ENCODE measurements at regions not wholly inside any gene's neighbourhood (a gene's known extent, or its start where the extent isn't known, plus 50 kb on each side); places are given as distances from the start of the nearest gene placed in this dataset.
"Not testable (repeated sequence)": the region's sequence is repeated elsewhere in the genome, so short reads cannot be mapped to it uniquely, and the experiment has no call there.

DNA sequence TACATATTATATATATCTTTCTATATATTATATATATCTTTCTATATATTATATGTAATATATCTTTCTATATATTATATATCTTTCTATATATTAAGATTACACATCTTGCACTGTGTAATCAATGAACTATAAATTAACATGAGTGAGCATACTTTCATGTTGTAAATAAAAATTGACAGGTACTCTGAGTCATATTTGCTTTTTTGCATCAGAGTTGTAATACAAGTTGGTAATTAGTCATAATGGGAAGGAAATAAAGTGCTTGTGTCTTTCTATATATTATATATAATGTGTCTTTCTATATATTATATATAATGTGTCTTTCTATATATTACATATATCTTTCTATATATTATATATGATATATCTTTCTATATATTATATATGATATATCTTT, 172.5 kb upstream of the MAGI2 start:
- DNase-seq (ENCODE audit: low read depth in 2 of 2): not testable (repeated sequence)

DNA sequence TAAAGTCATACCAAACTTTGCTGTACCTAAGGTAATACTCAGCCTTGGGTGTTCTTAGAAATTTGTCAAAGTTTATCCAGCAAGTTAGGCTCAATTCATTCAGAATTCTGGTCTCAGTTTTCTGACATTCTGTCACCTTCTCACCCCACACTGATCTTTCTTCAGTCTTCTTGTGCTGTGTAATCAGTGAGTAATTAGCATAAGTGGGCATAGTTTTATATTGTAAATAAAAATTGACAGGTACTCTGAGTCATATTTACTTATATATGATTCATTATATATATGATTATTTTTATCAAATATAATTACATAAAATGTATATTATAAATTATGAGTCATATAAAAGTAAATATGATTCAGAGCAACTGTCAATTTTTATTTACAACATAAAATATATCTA, 170.9 kb upstream of the MAGI2 start:
- no peak for DNase-seq (ENCODE audit: low read depth in 2 of 2)

DNA sequence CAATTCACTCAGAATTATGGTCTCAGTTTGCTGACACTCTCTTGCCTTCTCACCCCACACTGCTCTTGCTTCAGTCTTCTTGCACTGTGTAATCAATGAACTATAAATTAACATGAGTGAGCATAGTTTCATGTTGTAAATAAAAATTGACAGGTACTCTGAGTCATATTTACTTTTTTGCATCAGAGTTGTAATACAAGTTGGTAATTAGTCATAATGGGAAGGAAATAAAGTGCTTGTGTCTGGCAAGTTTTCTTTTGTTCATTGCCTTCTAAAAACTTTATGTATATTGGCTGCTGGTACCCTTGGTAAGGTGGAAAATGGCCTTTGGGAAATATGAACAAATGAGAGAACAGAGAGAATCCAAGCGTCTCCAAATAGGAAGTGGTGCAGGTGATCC, 169.3 kb upstream of the MAGI2 start:
- no peak for DNase-seq (ENCODE audit: low read depth in 2 of 2)

DNA sequence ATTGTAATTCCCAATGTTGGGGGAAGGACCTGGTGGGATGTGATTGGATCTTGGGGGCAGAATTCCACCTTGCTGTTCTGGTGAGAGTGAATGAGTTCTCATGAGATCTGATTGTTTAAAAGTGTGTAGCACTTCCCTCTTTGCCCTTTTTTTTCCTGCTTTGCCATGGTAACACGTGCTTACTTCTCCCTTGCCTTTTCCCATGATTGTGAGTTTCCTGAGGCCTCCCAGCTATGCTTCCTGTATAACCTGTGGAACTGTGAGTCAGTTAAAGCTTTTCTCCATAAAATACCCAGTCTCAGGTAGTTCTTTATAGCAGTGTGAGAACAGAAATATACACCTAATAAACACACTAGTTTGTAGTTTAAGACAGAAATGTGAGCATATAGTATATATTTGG, 166.8 kb upstream of the MAGI2 start:
- DNase-seq (ENCODE audit: low read depth in 2 of 2): no peak

DNA sequence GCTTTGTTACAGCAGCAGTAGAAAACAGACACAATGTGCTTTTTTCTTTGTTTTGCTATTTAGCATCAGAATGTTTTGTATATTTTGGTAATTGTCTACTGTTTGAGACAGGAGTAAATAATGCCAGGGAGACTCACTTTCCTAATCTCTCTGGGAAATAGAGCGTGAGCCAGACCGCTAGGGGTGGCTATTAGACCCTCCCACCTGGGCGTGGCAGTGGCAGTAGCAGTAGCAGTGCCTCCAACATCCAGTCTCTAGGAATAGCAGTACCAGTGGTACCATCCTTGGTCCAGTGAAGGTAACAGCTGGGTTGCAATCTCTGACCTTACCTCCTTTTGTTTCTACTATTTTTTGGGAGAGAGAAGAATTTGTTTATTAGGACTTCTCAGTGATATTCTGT, 165.7 kb upstream of the MAGI2 start:
- no peak for DNase-seq (ENCODE audit: low read depth in 2 of 2)

DNA sequence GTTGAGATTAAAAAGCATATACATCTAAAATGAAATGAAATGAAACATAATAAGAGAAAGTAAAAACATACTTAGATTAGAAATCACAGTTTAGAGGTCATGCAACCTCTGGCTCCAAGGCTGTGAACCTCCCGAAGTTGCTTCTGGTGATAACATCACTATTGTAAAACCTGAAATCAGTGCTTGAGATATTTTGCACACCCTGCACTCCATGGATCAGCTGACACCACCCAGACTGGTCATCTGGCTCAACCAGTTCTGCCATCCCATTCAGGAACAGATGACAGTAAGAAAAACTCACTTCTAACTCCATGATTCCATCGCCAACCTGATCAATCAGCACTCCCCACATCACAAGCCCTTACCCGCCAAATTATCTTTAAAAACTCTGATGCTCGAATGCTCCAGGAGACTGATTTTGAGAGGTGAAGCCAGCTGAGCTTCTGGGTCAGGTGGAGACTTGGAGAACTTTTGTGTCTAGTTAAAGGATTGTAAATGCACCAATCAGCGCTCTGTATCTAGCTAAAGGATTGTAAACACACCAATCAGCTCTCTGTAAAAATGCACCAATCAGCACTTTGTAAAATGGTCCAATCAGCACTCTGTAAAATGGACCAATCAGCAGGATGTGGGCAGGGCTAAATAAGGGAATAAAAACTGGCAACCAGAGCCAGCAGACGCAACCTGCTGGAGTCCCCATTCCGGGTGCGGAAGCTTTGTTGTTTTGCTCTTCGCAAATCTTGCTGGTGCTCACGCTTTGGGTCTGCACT, 162.6 kb upstream of the MAGI2 start:
- DNase-seq (ENCODE audit: low read depth in 2 of 2): no peak

DNA sequence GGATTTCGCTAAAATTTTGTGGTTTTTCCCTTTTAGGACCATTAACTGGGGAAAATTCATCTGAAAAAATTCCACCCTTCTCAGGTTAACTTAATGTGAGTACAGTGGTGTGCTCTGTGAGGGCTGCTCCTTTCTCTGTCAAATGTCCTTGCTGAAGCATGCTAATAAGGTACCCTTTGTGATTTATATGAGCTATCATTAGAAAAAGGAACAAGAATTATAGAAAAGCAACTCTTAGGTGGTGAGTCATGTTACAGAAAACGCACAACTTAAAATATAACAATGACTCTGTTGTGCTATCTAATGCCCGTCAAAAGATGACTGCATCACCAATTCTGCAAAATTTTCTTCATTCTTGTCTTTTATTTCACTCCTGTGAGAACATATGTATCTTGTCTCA, 162.0 kb upstream of the MAGI2 start:
- no peak for DNase-seq (ENCODE audit: low read depth in 2 of 2)

DNA sequence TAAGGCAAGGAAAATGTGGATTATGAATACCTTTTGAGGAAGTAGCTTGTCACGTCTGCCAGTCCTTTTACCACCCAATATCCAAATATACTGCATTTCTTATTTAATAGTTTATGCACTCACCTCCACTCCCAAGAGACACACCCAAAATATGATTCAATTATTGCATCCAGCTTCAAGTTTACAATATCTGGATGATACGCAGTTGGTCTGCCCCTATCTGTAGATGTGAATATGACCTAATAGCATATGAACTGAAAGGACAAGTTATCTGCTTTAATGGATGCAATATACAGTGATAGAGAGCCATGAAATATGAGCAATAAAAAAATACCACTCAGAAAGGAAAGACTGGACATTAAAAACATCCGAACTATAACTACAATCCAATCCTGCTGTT, 159.4 kb upstream of the MAGI2 start:
- no peak for DNase-seq (ENCODE audit: low read depth in 2 of 2)

DNA sequence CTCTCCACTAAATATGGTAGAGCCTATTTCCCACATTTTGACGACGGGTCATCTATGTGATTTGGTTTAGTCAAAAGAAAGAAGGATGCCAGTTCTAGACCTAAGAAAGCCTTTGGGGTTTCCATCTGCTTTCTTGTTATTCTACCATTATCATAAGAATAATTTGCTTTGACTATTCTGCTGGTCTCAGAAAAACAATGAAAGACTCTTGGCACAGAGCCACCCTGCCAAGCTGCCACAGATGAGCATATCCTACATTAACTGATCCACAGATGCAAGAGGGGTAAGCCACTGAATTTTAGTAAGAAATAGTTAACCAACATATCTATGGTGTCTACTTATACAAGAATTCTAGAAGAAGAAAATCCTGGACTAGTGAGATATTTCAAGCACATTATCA, 158.6 kb upstream of the MAGI2 start:
- DNase-seq (ENCODE audit: low read depth in 2 of 2): no peak

DNA sequence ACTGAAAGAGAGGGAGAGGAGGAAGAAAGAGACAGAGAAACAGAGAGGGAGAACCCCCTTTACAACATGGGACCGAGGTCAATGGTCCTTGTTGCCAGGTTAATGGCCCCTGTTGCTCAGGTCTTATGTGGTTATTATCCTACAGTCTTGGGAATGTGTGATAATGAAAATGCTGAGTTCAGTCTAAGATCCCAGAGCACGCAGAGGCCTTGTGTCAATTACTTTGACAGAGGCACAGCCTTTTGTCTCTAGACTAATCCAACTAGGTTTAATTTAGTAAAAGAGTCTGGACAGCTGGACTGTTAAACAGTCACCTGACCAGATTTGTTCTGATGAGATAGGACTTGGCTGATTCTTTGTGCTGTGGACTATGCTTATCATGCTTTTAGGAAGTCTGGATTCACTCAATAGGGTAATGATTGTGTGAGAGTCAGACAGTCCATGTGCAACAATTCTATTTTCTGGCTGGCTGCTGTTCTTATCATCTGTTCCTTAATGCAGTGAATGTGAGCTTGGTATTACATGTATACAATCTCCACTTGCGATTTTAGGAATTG, 157.4 kb upstream of the MAGI2 start:
- no peak for DNase-seq (ENCODE audit: low read depth in 2 of 2)

DNA sequence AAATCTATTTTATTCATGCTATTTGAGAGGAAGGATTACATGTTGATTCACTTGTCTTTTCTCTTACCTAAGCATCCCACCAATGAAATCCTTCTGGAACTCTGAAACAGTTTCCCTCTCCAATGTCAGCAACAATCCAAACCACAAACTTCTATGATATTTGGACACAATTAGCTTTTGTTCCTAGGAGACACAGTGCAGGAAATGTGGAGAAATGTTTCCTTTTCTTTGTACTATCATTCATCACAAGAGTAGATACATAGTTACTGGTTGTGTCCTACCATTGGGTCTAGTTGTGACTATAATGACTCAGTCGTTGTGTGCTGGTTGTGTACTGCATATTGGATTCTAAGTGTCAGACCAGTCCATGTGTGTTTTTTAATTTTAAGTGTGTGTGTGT, 156.8 kb upstream of the MAGI2 start:
- DNase-seq (ENCODE audit: low read depth in 2 of 2): no peak

DNA sequence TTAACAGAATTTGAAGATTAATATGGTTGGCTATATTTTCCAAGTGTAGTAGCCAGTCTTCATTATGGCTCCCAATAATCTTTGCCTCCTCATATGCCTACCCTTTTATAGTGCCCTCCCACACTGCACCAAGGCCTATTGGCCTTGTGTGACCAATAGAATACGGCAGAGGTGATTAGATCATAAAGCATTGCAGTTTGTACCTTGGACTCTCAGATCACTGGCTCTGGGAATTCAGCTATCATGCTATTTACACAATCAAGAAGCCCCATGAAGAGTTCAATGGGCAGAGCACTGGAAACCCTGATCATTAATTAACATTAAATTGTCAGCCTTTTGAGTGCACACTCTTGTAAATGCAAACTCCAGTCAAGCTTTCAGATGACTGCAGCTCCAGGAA, 154.5 kb upstream of the MAGI2 start:
- DNase-seq (ENCODE audit: low read depth in 2 of 2): no peak

DNA sequence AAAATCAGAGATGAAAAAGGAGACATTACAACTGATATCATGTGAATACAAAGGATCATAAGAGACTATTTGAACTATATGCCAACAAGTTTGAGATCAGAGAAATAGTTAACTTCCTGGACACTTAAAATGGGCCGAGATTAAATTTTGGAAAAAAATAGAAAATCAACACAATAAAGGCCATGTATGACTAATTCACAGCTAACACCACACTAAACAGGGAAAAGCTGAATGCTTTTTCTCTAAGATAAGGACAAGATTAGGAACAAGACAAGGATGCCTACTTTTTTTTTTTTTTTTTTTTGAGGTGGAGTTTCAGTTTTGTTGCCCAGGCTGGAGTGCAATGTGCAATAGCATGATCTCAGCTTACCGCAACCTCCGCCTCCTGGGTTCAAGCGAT, 151.4 kb upstream of the MAGI2 start:
- no peak for DNase-seq (ENCODE audit: low read depth in 2 of 2)

DNA sequence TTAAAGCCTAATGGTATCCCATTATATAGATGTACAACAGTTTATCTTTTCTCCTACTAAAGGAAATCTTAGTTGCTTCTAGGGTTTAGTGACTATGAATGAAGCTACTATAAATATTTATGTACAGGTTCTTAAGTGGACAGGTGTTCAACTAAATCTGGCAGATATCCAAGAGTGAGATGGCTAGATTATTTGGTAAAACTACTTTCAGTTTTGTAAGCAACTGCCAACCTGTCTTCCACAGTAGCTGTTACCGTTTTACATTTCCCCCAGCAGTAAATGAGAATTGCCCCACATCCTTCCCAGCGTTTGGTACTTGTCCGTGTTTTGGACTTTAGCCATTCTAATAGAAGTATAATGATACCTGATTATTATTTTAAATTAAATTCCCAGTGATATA, 144.9 kb upstream of the MAGI2 start:
- DNase-seq (ENCODE audit: low read depth in 2 of 2): no peak

DNA sequence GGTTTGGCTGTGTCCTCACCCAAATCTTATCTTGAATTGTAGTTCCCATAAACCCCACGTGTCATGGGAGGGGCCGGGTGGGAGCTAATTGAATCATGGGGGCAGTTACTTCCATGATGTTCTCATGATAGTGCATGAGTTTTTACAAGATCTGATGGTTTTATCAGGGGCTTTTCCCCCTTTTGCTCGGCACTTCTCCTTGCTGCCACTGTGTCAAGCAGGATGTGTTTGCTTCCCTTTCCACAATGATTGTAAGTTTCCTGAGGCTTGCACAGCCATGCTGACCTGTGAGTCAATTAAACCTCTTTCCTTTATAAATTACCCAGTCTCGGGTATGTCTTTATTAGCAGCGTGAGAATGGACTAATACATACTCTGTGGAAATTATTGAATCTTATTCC, 141.2 kb upstream of the MAGI2 start:
- DNase-seq (ENCODE audit: low read depth in 2 of 2): not testable (repeated sequence)

DNA sequence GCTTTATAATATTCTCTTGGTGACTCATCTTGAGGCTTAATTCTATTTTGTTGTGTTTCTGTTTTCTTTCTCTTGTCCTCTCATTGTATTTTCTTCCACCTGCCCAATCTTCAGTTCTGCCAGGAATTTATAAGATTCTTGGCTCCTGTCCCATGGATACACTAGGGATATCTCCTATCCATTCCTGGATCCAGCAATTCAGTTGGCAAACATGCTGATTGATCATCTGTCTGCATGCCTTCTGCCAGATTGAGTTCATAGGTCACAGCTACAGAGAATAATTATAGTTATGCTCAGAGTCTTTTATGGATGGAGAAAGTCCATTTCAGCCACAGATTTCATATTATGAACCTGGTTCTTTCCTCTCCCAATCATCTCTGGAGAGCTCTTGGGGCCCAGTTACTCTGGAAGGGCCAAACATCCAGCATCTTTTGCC, 140.4 kb upstream of the MAGI2 start:
- DNase-seq (ENCODE audit: low read depth in 2 of 2): no peak

DNA sequence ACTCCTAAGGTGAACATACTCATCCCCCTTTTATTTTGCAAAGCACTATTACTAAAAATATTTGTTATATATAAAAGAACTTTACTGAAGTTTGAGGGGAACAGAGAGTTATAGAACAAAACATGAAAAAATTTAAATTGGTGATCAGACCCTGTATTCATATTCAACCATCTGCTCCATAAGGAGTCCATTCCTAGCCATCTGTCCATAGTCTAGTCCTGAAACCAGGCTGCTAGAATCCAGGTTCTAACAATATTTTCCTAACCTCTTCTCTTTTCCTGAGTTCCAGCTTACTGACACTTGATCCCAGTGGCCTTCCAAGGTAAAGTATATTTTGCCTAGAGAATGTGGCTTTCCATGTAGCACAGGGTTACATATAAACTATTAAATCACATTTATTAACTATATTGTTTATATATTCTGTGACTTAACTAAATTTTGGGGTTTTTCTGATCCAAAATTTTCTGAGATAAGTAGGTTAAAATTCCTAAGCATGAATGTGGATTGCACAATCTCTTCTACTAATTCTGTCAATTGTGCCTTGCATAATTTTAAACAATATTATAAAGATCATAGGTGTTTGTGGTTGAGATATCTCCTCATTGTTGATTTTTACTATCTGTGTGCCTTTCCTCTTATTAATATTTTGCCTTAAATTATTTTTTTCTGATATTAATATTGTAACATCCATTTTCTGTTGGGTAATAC, 137.6 kb upstream of the MAGI2 start:
- no peak for DNase-seq (ENCODE audit: low read depth in 2 of 2)

DNA sequence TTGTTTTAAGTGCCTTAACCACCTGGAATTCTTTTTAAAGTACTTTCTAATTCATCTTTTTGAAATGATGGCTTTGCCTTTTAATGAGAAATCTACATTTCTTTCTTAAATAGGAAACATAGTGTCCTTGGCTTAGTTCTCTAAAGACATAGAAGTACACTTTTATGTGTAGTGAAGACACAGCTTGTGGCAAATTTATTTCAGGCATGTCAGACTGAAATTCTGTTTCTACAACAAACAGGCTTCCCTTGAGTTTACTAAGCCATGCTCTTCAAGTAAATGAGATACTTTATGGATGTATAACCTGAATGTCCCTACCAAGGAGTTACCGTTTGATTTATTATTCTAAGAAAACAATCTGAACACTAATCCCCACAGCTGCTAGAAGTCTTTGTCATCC, 136.9 kb upstream of the MAGI2 start:
- DNase-seq (ENCODE audit: low read depth in 2 of 2): no peak

DNA sequence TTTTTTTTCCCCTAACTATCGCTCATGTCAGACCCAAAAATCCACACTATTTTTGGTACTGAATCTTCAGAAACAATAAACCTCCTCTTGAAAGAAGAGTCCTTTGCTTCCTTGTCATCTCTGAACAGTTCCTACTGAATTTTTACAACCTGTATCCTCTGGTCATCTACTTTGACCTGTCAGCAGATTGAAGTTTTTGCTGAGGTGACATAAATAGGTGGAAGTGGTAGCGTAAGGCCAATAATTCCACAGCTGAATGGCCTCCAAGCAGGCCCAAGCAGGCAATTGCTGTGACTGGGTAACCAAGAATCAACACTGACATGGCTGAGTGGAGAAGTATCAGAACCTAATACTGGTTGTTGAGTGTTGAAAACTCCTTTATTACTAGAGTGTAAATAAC, 117.4 kb upstream of the MAGI2 start:
- DNase-seq (ENCODE audit: low read depth in 2 of 2): no peak

DNA sequence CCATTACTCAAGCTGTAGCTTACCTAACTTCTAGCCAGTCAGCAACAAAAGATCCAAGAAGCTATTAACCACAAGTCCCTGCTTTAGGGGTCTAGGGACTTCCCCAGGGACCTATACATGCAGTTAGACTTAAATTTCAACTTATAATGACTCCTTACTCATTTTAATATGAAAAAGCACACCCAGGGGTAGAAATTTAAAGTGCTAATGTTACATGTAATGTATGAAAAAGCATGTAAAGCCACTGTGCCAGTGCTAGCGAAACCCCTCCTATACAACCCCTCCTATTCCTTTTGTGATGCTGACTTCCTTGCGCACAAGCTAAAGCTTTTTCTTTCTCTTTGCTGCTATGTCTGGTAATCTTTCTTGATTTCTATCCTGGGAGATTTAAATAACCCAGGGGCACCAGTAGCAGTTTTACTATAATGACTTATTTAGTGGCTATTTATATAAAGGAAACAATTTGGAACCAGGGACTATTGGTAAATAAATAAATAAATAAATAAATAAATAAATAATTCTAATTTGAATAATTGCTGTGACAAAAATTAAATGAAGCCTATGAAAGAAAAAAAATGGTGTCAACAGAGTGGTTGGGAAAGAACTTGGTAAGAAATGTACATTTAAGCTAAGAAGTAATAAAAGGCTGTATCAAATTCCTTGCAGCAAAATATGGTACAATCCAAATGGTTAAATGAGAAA, 110.5 kb upstream of the MAGI2 start:
- no peak for DNase-seq (ENCODE audit: low read depth in 2 of 2)

DNA sequence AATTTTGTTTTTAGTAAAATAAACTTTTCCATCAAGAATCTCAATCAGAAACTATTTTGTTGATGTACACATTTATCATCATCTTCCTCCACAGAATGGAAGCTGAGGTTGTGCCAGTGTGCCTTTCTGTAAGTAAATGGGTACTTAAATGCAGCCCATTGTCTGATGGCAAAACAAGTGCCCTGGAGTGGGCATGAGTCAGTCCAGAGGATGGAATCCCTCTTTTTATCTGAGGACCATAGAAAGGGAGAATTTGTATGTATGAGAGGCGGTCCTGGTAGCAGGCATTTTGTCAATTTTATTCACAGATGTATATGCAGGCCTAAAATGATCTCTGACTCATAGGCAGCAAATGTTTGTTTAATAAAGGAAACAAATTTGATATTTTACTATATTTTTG, 102.1 kb upstream of the MAGI2 start:
- DNase-seq (ENCODE audit: low read depth in 2 of 2): no peak

DNA sequence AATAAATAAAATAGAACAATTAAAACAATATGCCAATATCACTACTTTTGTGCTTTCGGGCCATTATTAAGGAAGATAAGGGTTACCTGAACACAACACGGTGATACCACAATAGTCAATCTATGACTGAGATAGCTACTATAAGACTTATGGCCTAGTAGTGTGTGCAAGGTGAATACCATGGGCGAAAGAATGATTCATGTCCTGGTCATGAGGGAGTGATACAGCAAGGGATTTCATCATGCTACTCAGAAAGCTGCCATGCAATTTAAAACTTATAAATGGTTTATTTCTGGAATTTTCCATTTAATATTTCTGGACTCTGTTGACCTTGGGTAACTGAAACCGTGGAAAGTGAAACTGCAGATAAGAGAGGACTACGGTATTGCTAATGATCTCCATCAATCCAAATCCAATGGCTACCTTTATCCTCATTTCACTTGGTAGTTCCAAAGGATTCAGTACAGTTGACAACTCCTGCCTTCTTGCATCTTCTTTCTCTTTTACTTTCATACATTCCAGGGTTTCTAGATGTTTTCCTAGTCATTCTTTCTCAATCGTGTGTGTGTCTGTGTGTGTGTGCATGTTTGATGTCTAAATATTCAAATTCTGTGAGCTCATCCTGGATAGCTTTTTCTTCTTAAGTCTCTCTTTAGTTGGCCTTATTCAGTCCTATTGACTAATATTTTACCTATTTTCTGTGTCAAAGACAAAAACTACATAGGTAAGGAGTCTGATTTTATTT, 100.5 kb upstream of the MAGI2 start:
- no peak for DNase-seq (ENCODE audit: low read depth in 2 of 2)

All from activated CD4-positive, alpha-beta T cell treated with anti-CD3 and anti-CD28 coated beads for 24 hours (primary cell).